Transverse colon (tissue), 4 donors: ENCODE measurements at regions not wholly inside any gene's neighbourhood (a gene's known extent, or its start where the extent isn't known, plus 50 kb on each side); places are given as distances from the start of the nearest gene placed in this dataset.

ENCODE experiments used
- DNase-seq: peaks from one replicate; pipeline ENCODE4 v3.0.0-alpha.2; 2019
- H3K27ac ChIP-seq, 4 donors: fragments of 200-600 bp; sonication (generic); 2 replicates each; pipeline ENCODE4 v1.5.1; 2016 to 2018; ENCODE audit warnings: inconsistent platforms in 4 of 4
- H3K27me3 ChIP-seq: fragments of 200-600 bp; sonication (generic); 2 replicates; pipeline ENCODE4 v1.5.1; 2017; ENCODE audit warnings: inconsistent platforms
- H3K36me3 ChIP-seq, 4 donors: fragments of 200-600 bp; sonication (generic); 2 replicates each; pipeline ENCODE4 v1.5.1; 2017 to 2019; ENCODE audit warnings: inconsistent platforms in 4 of 4
- H3K4me1 ChIP-seq, 4 donors: fragments of 200-600 bp; sonication (generic); 2 replicates each; pipeline ENCODE4 v1.5.1; 2017 to 2020; ENCODE audit warnings: inconsistent platforms in 4 of 4
- H3K4me3 ChIP-seq, 4 donors: fragments of 200-600 bp; sonication (generic); 1 replicate in 1 of 4; 2 replicates in 3 of 4; pipeline versions ENCODE4 v1.5.1 to v1.6.1; 2017 to 2019; ENCODE audit warnings: inconsistent platforms in 4 of 4
- H3K9me3 ChIP-seq, 2 donors: fragments of 200-600 bp; sonication (generic); 2 replicates each; pipeline ENCODE4 v1.5.1; 2017 to 2019; ENCODE audit warnings: inconsistent platforms in 2 of 2
- EP300 ChIP-seq: sonication (generic); formaldehyde crosslinking; IDR thresholded peaks from one replicate; pipeline ENCODE4 v1.6.1; 2017; ENCODE audit warnings: antibody characterized with exemption, low read depth
- POLR2A ChIP-seq: fragments of 450-650 bp; IDR thresholded peaks from one replicate; pipeline ENCODE4 v1.6.1; 2016; ENCODE audit warnings: antibody characterized with exemption, mild to moderate bottlenecking, moderate library complexity
- POLR2AphosphoS5 ChIP-seq, 3 donors: sonication (generic); formaldehyde crosslinking; IDR thresholded peaks; one replicate each; pipeline ENCODE4 v1.6.1; 2016; ENCODE audit warnings: antibody characterized with exemption in 3 of 3
- WGBS, 2 donors: methylation state at CpG; one replicate each; pipeline ENCODE4 v1.1.5; 2018; ENCODE audit warnings: low coverage in 1 of 2; 5-methylcytosine and 5-hydroxymethylcytosine counted together
- in situ Hi-C, 4 donors: fragments of 200-750 bp; cut with MboI; loops; one replicate each; pipeline versions ENCODE4 v1.15.0 to v1.15.1; 2017; ENCODE audit warnings: low sequenced_read_pairs in 3 of 4, low pct_ligation_motif_present in 1 of 4, low pct_unique_long_range_greater_than_20kb in 1 of 4
- intact Hi-C: fragments of 100-400 bp; cut with DNase I; formaldehyde crosslinking; loops from one replicate; pipeline ENCODE4 v1.15.1; 2023; ENCODE audit warnings: low total_unique reads
- TF ChIP-seq, protein P1 (sequence below), 5 experiments: fragments of 200-600 bp in 3 of 5; fragments of 450-650 bp in 2 of 5; sonication (generic) in 3 of 5; IDR thresholded peaks; 1 replicate in 2 of 5; 2 replicates in 3 of 5; pipeline ENCODE4 v1.5.1; 2016 to 2017; ENCODE audit warnings: antibody characterized with exemption in 5 of 5, inconsistent platforms in 3 of 5, mild to moderate bottlenecking in 2 of 5, moderate library complexity in 1 of 5

DNA sequence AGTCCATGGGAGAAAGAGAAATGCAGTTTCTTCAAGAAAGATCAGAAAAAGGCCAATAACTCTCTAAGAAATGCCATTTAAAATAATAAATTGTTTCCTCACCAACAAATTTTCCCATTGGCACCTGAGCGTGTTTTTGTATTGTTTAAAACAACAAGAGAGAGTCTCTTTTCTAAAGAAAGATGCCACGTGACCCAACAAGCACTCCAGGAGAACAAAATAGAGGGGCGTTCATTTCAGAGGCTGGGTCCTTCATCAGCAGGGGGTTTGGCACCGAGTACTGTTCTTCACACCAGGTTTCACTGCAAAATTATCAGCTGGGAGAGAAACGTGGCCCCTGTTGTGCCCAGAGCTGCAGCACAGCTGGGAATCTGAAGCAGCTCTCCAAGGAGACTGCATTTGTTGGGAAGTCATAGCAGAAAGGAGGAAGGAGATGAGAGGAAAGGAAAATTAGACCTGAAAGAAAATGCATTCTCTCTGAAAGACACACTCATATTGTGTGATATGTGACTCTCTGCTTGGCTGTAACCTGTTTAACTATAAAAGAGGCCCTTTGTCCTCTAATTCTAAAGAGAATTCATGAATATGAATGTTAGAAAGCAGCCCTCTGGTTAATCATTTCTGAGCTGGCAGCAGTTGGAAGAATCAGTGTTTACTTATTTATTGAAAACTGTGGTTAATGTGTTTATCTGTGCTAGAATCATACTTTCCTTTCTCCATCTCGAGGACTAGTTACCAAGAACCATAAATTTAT is 205.3 kb upstream of the CDH20 start:
- no peak overlapping the region for H3K27ac ChIP-seq
- DNase-seq: no peak
- in situ Hi-C loops (no loop called here), intact Hi-C loops (no loop called here)
- H3K27me3 ChIP-seq: no peaks in the 10 kb centered on the region
- H3K4me1 ChIP-seq: no peaks in the 10 kb centered on the region
- no peaks in the 10 kb centered on the region for H3K9me3 ChIP-seq
- H3K4me3 ChIP-seq: no peak overlapping the region
- no peaks in the 10 kb centered on the region for H3K36me3 ChIP-seq
- 36 to 53% methylated on average over 2 to 6 of the region's 6 CpGs for WGBS, 2 donors
- TF ChIP-seq, protein P1, sequence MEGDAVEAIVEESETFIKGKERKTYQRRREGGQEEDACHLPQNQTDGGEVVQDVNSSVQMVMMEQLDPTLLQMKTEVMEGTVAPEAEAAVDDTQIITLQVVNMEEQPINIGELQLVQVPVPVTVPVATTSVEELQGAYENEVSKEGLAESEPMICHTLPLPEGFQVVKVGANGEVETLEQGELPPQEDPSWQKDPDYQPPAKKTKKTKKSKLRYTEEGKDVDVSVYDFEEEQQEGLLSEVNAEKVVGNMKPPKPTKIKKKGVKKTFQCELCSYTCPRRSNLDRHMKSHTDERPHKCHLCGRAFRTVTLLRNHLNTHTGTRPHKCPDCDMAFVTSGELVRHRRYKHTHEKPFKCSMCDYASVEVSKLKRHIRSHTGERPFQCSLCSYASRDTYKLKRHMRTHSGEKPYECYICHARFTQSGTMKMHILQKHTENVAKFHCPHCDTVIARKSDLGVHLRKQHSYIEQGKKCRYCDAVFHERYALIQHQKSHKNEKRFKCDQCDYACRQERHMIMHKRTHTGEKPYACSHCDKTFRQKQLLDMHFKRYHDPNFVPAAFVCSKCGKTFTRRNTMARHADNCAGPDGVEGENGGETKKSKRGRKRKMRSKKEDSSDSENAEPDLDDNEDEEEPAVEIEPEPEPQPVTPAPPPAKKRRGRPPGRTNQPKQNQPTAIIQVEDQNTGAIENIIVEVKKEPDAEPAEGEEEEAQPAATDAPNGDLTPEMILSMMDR (IDR thresholded peaks at IDR 0.05): no peak
- TF ChIP-seq EP300 (no peak), POLR2AphosphoS5 (IDR thresholded peaks at IDR 0.05) (no peak), POLR2A (no peak)

DNA sequence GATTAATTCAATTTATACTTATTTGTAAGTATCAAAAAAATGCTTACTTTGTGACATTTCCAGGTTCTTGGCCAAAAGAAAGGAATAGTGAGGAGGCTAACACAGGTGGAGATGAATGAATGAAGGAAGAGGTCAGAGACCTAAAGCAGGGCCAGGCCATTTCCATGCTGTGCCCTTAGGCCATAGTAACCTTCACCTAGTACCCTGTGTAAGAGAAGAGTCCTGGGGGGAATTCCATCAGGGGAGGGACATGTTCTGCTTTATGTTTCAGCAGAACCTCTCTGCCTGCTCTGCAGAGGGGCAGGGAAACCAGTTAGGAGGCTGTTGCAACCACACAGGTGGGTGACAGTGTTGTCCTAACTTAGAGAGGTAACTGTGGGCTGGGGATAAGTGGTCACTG is 204.2 kb upstream of the CDH20 start:
- no peaks in the 10 kb centered on the region for H3K4me1 ChIP-seq
- DNase-seq: no peak
- H3K27me3 ChIP-seq: no peaks in the 10 kb centered on the region
- TF ChIP-seq POLR2AphosphoS5 (IDR thresholded peaks at IDR 0.05): no peak
- no peaks in the 10 kb centered on the region for H3K9me3 ChIP-seq
- H3K36me3 ChIP-seq: no peaks in the 10 kb centered on the region
- no peak overlapping the region for H3K4me3 ChIP-seq
- in situ Hi-C loops (no loop called here), intact Hi-C loops (no loop called here)
- H3K27ac ChIP-seq: no peak overlapping the region

DNA sequence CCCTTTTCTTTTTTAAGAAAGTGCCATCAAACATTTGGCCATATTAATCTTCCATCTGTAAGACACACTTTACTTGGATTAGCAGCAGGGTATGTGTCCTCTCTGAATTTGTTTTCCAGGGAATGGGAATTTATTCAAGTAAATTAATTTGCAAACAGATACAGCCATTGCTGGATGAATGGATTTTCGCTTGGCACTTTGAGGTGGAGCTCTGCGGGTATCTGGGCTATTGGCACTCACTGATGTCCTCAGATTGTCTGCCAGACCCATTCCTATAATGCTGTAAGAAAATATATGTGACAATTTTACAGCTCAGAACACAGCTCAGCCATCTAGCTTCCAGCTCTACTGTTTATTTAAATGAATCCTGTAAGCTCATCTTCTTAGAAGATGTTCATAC is 201.2 kb upstream of the CDH20 start:
- no peak for TF ChIP-seq POLR2AphosphoS5 (IDR thresholded peaks at IDR 0.05)
- TF ChIP-seq EP300: no peak
- TF ChIP-seq POLR2A: no peak
- TF ChIP-seq, protein P1 (IDR thresholded peaks at IDR 0.05): no peak
- no peak for DNase-seq
- Histone ChIP-seq H3K9me3 (no peaks in the 10 kb centered on the region), H3K36me3 (no peaks in the 10 kb centered on the region), H3K27me3 (no peaks in the 10 kb centered on the region), H3K4me1 (no peaks in the 10 kb centered on the region), H3K27ac (no peak overlapping the region), H3K4me3 (no peak overlapping the region)
- WGBS, 2 donors: 72 to 73% methylated on average over 2 of the region's 2 CpGs
- in situ Hi-C loops (no loop called here), intact Hi-C loops (no loop called here)

DNA sequence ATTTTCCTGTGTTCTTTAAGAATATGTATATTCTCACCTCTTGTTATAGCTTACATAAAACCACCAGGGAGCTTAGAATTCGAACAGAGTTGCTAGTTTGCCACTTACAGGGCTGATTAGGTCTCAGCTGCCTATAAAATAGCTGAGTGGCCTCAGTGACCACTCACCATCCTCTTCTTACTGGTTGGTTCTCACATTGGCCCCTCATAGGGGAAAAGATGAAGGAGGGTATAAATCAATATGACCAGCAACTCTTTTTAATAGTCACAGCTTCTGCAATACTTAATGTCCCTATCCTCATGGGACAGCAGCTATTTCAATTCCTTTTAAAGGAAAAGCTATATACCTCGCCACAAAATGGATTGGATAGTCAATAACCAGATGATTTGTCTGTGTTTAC is 199.4 kb upstream of the CDH20 start:
- Histone ChIP-seq H3K4me1 (no peaks in the 10 kb centered on the region), H3K9me3 (no peaks in the 10 kb centered on the region), H3K36me3 (no peaks in the 10 kb centered on the region), H3K27me3 (no peaks in the 10 kb centered on the region), H3K27ac (no peak overlapping the region), H3K4me3 (no peak overlapping the region)
- 56 to 57% methylated on average over 2 of the region's 2 CpGs for WGBS, 2 donors
- in situ Hi-C loops: no loop called here
- DNase-seq: no peak
- intact Hi-C loops: no loop called here
- TF ChIP-seq EP300: no peak
- TF ChIP-seq, protein P1 (IDR thresholded peaks at IDR 0.05): no peak
- no peak for TF ChIP-seq POLR2AphosphoS5 (IDR thresholded peaks at IDR 0.05)
- no peak for TF ChIP-seq POLR2A

DNA sequence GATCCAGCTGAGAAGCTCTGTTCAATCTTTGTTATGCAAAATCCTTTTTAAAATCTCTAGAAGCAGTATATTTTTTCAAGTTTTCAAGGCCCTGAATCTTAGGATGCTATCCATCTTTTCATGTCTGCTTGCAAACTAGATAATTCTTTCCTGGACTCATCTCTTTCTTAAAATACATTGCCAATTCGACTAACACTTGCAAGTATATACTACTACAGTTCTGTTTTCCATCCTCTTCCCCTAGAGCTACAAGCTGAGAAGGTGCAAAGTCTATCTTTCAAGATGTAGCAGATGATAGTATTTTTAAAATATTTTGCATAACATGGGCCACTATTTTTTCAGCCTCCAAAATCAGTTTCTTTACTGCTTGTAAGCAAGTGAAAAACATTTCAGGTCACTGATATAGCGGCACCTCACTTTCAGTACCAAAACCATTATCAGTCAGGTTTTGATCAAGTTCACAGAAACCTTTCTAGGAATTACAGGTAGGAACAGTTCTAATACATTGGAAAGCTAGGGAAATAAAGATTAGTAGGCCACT is 196.4 kb upstream of the CDH20 start:
- H3K27me3 ChIP-seq: no peaks in the 10 kb centered on the region
- no peak for TF ChIP-seq POLR2AphosphoS5 (IDR thresholded peaks at IDR 0.05)
- no peak overlapping the region for H3K4me3 ChIP-seq
- no peaks in the 10 kb centered on the region for H3K36me3 ChIP-seq
- in situ Hi-C loops (no loop called here), intact Hi-C loops (no loop called here)
- no peak overlapping the region for H3K27ac ChIP-seq
- no peaks in the 10 kb centered on the region for H3K9me3 ChIP-seq
- 72 to 75% methylated on average over 2 of the region's 2 CpGs for WGBS, 2 donors
- no peaks in the 10 kb centered on the region for H3K4me1 ChIP-seq
- no peak for DNase-seq
